Upper lobe of left lung (tissue), 6 donors: ENCODE measurements at regions not wholly inside any gene's neighbourhood (a gene's known extent, or its start where the extent isn't known, plus 50 kb on each side); places are given as distances from the start of the nearest gene placed in this dataset.
A peak's percentile ranks its signal among the peaks of the same experiment; 100 is the strongest.

Source experiments
- ATAC-seq, 2 donors: fragments of 200-7000 bp; cut with Tn5 transposase; one replicate each; pipeline ENCODE4 v1.9.1; 2022; ENCODE audit warnings: mild to moderate bottlenecking in 2 of 2, moderate library complexity in 2 of 2; ENCODE audit not compliant: low FRiP score in 2 of 2
- DNase-seq, 2 donors: peaks; one replicate each; pipeline ENCODE4 v3.0.0-alpha.2; 2019 to 2020
- H3K27ac ChIP-seq, 4 donors: fragments of 200-600 bp; sonication (generic); one replicate each; pipeline ENCODE4 v1.5.1; 2016 to 2019
- H3K27me3 ChIP-seq, 4 donors: fragments of 200-600 bp; sonication (generic); one replicate each; pipeline ENCODE4 v1.5.1; 2017 to 2019
- H3K36me3 ChIP-seq, 4 donors: fragments of 200-600 bp; sonication (generic); one replicate each; pipeline ENCODE4 v1.5.1; 2016 to 2019
- H3K4me1 ChIP-seq, 4 donors: fragments of 200-600 bp; sonication (generic); one replicate each; pipeline ENCODE4 v1.5.1; 2018 to 2019
- H3K4me3 ChIP-seq, 4 donors: fragments of 200-600 bp; sonication (generic); one replicate each; pipeline ENCODE4 v1.5.1; 2017 to 2019; ENCODE audit warnings: mild to moderate bottlenecking in 2 of 4, moderate library complexity in 1 of 4
- H3K9me3 ChIP-seq, 4 donors: fragments of 200-600 bp; sonication (generic); one replicate each; pipeline ENCODE4 v1.5.1; 2018 to 2019
- CTCF ChIP-seq, 6 experiments: fragments of 450-650 bp in 4 of 6; fragments of 200-600 bp in 2 of 6; sonication (generic) in 2 of 6; IDR thresholded peaks; one replicate each; pipeline ENCODE4 v1.5.1; 2016 to 2019; ENCODE audit warnings: antibody characterized with exemption in 6 of 6
- EP300 ChIP-seq, 4 donors: sonication (generic); formaldehyde crosslinking; IDR thresholded peaks; one replicate each; pipeline ENCODE4 v1.5.1; 2017; ENCODE audit warnings: antibody characterized with exemption in 4 of 4, control low read depth in 2 of 4
- POLR2A ChIP-seq, 4 donors: fragments of 450-650 bp; IDR thresholded peaks; one replicate each; pipeline ENCODE4 v1.5.1; 2016 to 2017; ENCODE audit warnings: antibody characterized with exemption in 4 of 4, mild to moderate bottlenecking in 2 of 4
- POLR2AphosphoS5 ChIP-seq, 2 donors: sonication (generic); formaldehyde crosslinking; IDR thresholded peaks; one replicate each; pipeline ENCODE4 v1.5.1; 2017; ENCODE audit warnings: antibody characterized with exemption in 2 of 2
- WGBS, 2 donors: methylation state at CpG; one replicate each; pipeline ENCODE4 v1.1.5; 2017 to 2018; 5-methylcytosine and 5-hydroxymethylcytosine counted together
- donor health status: DM: no; HTN: no; CAD: no; lungs with moderate emphysema.
- donor health status: DM: no; HTN: yes; CAD: no; lungs with severe emphysema.

- H3K36me3 ChIP-seq: no peaks in the 10 kb centered on the region
- H3K9me3 ChIP-seq: peaks cover 0 to 5% (median 0%) of the 10 kb centered on the region in 4 donors
- H3K27ac ChIP-seq: no peak overlapping the region
- peak in 1 of 2 donors; percentile 40 for ATAC-seq
- no peak for DNase-seq
- TF ChIP-seq EP300 (IDR thresholded peaks at IDR 0.05) (no peak), POLR2A (IDR thresholded peaks at IDR 0.05) (no peak), CTCF (IDR thresholded peaks at IDR 0.05) (no peak), POLR2AphosphoS5 (IDR thresholded peaks at IDR 0.05) (no peak)
- H3K4me3 ChIP-seq: no peak overlapping the region
- no peaks in the 10 kb centered on the region for H3K27me3 ChIP-seq
- H3K4me1 ChIP-seq: no peaks in the 10 kb centered on the region
Observed at GRCh38 chr10:56973766-56974165, 612.7 kb upstream of the ZWINT start.

GRCh38 chr10:56943221-56943755 is 582.2 kb upstream of the ZWINT start:
- Histone ChIP-seq H3K27me3 (no peaks in the 10 kb centered on the region), H3K9me3 (peaks cover 0 to 8% (median 3%) of the 10 kb centered on the region in 4 donors), H3K4me1 (no peaks in the 10 kb centered on the region), H3K27ac (no peak overlapping the region), H3K36me3 (no peaks in the 10 kb centered on the region), H3K4me3 (no peak overlapping the region)
- 75 to 81% methylated on average over 2 of the region's 2 CpGs for WGBS, 2 donors
- TF ChIP-seq POLR2A (IDR thresholded peaks at IDR 0.05): no peak
- no peak for TF ChIP-seq CTCF (IDR thresholded peaks at IDR 0.05)
- TF ChIP-seq EP300 (IDR thresholded peaks at IDR 0.05): no peak
- no peak for TF ChIP-seq POLR2AphosphoS5 (IDR thresholded peaks at IDR 0.05)
- ATAC-seq (no peak), DNase-seq (no peak)

- DNase-seq (no peak), ATAC-seq (no peak)
- WGBS, 2 donors: 91% methylated on average over 4 of the region's 4 CpGs; no CpG with 5 or more reads in 1 of the 2 donors
- no peaks in the 10 kb centered on the region for H3K27me3 ChIP-seq
- no peak for TF ChIP-seq POLR2A (IDR thresholded peaks at IDR 0.05)
- no peak for TF ChIP-seq CTCF (IDR thresholded peaks at IDR 0.05)
- no peak for TF ChIP-seq EP300 (IDR thresholded peaks at IDR 0.05)
- TF ChIP-seq POLR2AphosphoS5 (IDR thresholded peaks at IDR 0.05): no peak
- peaks cover 0 to 14% (median 9%) of the 10 kb centered on the region in 4 donors for H3K9me3 ChIP-seq
- no peak overlapping the region for H3K4me3 ChIP-seq
- H3K27ac ChIP-seq: no peak overlapping the region
- no peaks in the 10 kb centered on the region for H3K36me3 ChIP-seq
- no peaks in the 10 kb centered on the region for H3K4me1 ChIP-seq
Observed at GRCh38 chr10:56934515-56934914, 573.5 kb upstream of the ZWINT start.

- Histone ChIP-seq H3K9me3 (peaks cover 0 to 9% (median 1%) of the 10 kb centered on the region in 4 donors), H3K27ac (no peak overlapping the region), H3K36me3 (no peaks in the 10 kb centered on the region), H3K4me1 (no peaks in the 10 kb centered on the region), H3K27me3 (no peaks in the 10 kb centered on the region), H3K4me3 (no peak overlapping the region)
- DNase-seq: no peak
- ATAC-seq: no peak
- no peak for TF ChIP-seq POLR2AphosphoS5 (IDR thresholded peaks at IDR 0.05)
- no peak for TF ChIP-seq CTCF (IDR thresholded peaks at IDR 0.05)
- no peak for TF ChIP-seq POLR2A (IDR thresholded peaks at IDR 0.05)
- no peak for TF ChIP-seq EP300 (IDR thresholded peaks at IDR 0.05)
- 69 to 85% methylated on average over 1 of the region's 1 CpG for WGBS, 2 donors
Observed at GRCh38 chr10:56928714-56929113, 567.7 kb upstream of the ZWINT start.

- H3K4me1 ChIP-seq: no peaks in the 10 kb centered on the region
- H3K27ac ChIP-seq: no peak overlapping the region
- 71 to 80% methylated on average over 2 of the region's 2 CpGs for WGBS, 2 donors
- no peak for TF ChIP-seq POLR2A (IDR thresholded peaks at IDR 0.05)
- TF ChIP-seq EP300 (IDR thresholded peaks at IDR 0.05): no peak
- TF ChIP-seq POLR2AphosphoS5 (IDR thresholded peaks at IDR 0.05): no peak
- no peak for TF ChIP-seq CTCF (IDR thresholded peaks at IDR 0.05)
- peaks cover 0 to 14% (median 1%) of the 10 kb centered on the region in 4 donors for H3K9me3 ChIP-seq
- H3K27me3 ChIP-seq: no peaks in the 10 kb centered on the region
- DNase-seq (no peak), ATAC-seq (no peak)
- H3K4me3 ChIP-seq: no peak overlapping the region
- no peaks in the 10 kb centered on the region for H3K36me3 ChIP-seq
Observed at GRCh38 chr10:56927701-56928100, 566.6 kb upstream of the ZWINT start.
